ENCODE measurements at regions not wholly inside any gene's neighbourhood (a gene's known extent, or its start where the extent isn't known, plus 50 kb on each side); places are given as distances from the start of the nearest gene placed in this dataset.
"Not testable (repeated sequence)": the region's sequence is repeated elsewhere in the genome, so short reads cannot be mapped to it uniquely, and the experiment has no call there.

GRCh38 chr4:131743348-131743747 is 1405.7 kb upstream of the PCDH10 start:
- TF ChIP-seq, protein P1, sequence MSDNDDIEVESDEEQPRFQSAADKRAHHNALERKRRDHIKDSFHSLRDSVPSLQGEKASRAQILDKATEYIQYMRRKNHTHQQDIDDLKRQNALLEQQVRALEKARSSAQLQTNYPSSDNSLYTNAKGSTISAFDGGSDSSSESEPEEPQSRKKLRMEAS (IDR thresholded peaks at IDR 0.05; ENCODE audit: low read depth, low read length): not testable (repeated sequence)
- not testable (repeated sequence) for TF ChIP-seq CTCF (IDR thresholded peaks at IDR 0.05; ENCODE audit: low read depth, low read length); POLR2A (IDR thresholded peaks at IDR 0.05; ENCODE audit: extremely low read depth, insufficient read length); MYC (IDR thresholded peaks at IDR 0.05; ENCODE audit: low read depth, low read length)
